Peyer's patch (tissue), 4 donors: ENCODE measurements at regions not wholly inside any gene's neighbourhood (a gene's known extent, or its start where the extent isn't known, plus 50 kb on each side); places are given as distances from the start of the nearest gene placed in this dataset.

Source experiments
- CTCF ChIP-seq, 6 experiments: fragments of 450-650 bp in 4 of 6; fragments of 200-600 bp in 2 of 6; sonication (generic) in 1 of 6; IDR thresholded peaks; one replicate each; pipeline ENCODE4 v1.5.1; 2017 to 2019; ENCODE audit warnings: antibody characterized with exemption in 6 of 6, mild to moderate bottlenecking in 3 of 6, moderate library complexity in 1 of 6
- POLR2A ChIP-seq, 2 donors: fragments of 450-650 bp; IDR thresholded peaks; one replicate each; pipeline ENCODE4 v1.5.1; 2017; ENCODE audit warnings: antibody characterized with exemption in 2 of 2, mild to moderate bottlenecking in 2 of 2, moderate library complexity in 2 of 2

GRCh38 chr6:147040121-147040910 is 163.9 kb upstream of the STXBP5 start:
- TF ChIP-seq CTCF (IDR thresholded peaks at IDR 0.05), result no peak
- no peak for TF ChIP-seq POLR2A (IDR thresholded peaks at IDR 0.05)
